HL-60 (cell line): ENCODE measurements at regions not wholly inside any gene's neighbourhood (a gene's known extent, or its start where the extent isn't known, plus 50 kb on each side); places are given as distances from the start of the nearest gene placed in this dataset.

ENCODE experiments used
- DNase-seq, 2 experiments: peaks; one replicate each; pipeline ENCODE4 v3.0.0-alpha.2; 2010 to 2020; ENCODE audit warnings: low read depth in 1 of 2, low spot score in 1 of 2
- H3K27ac ChIP-seq: fragments of 250-450 bp; sonication (Bioruptor Pico); replicated peaks from 2 replicates; pipeline ENCODE4 v1.5.1; 2020; ENCODE audit warnings: mild to moderate bottlenecking, moderate library complexity
- H3K27me3 ChIP-seq: fragments of 250-450 bp; sonication (Bioruptor Pico); 2 replicates; pipeline ENCODE4 v1.5.1; 2021; ENCODE audit warnings: mild to moderate bottlenecking, moderate library complexity; ENCODE audit not compliant: insufficient read depth, poor library complexity, severe bottlenecking
- H3K4me3 ChIP-seq: replicated peaks from 2 replicates; pipeline ENCODE4 v1.5.1; 2011; ENCODE audit warnings: mild to moderate bottlenecking, control low read depth, low read length; ENCODE audit not compliant: insufficient read depth
- CTCF ChIP-seq: IDR thresholded peaks from one replicate; pipeline ENCODE4 v1.5.1; 2011; ENCODE audit warnings: low read length, control low read depth, inconsistent platforms; ENCODE audit not compliant: insufficient read depth
- GABPA ChIP-seq: IDR thresholded peaks from 2 replicates; pipeline ENCODE4 v1.6.1; 2012; ENCODE audit warnings: low read depth
- POLR2AphosphoS5 ChIP-seq: IDR thresholded peaks from 2 replicates; pipeline ENCODE4 v1.6.1; 2012; ENCODE audit warnings: low read depth
- REST ChIP-seq: IDR thresholded peaks from 2 replicates; pipeline ENCODE4 v1.6.1; 2012; ENCODE audit warnings: low read depth; ENCODE audit not compliant: insufficient replicate concordance
- SPI1 ChIP-seq: IDR thresholded peaks from 2 replicates; pipeline ENCODE4 v1.6.1; 2012; ENCODE audit warnings: low read depth, mild to moderate bottlenecking, borderline replicate concordance

DNA sequence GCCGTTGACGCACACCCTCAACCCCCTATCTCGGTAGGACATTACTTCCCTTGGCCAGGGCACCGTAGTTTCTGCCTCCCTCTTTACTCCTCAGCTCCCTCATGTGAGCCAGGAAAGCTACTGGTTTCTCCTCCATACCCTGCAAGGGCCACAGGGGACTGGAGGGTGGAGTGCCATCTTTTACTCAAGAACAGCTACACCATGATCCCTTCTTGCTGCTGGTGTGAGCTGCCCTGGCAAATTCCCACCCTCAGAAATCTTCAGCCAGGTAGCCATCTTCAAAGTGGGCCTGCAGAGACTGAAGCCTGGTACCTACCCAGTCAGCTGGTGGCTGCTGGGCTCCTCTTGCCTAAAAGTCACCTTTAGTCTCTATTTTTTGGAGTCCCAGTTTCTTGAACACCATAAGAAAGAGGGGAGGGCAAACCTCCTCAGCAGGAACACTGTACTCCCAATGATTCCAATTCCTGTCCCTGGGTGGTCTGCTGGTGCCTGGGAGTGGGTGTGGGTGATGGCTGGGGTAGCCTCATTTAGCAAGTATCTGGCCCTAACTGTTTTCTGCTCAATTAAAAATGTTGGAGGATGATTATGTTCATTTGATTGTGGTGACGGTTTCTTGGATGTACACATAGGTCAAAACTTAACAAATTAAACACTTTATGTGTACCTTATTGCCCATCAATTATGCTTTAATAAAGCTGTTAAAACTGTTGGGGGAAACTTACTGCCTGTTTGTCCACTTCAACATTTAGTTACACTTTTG, 105.0 kb upstream of the NPY start:
- Histone ChIP-seq H3K4me3 (no peak overlapping the region), H3K27me3 (no peaks in the 10 kb centered on the region), H3K27ac (no peak overlapping the region)
- no peak for DNase-seq
- no peak for TF ChIP-seq CTCF
- no peak for TF ChIP-seq REST
- no peak for TF ChIP-seq SPI1
- TF ChIP-seq POLR2AphosphoS5 = no peak
- TF ChIP-seq GABPA = no peak

DNA sequence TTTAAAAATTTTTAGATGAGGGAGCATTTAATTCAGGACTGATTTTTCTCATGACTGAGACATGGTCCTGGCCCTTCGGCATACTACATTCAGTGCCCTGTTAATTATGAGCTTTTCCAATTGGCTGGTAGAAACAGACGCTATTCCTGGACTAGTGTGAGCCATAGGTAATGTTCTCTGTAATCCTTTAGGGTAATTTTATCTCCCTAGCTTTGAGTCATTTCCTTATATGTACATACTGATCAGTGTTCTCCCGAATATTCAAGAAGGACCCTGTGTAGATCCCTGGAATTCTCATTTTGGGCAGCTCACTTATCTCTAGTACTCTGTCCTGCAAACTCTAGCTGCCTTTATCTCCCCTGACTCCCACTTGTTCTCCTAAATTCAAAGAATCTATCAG, 92.6 kb upstream of the NPY start:
- H3K27me3 ChIP-seq = no peaks in the 10 kb centered on the region
- no peak overlapping the region for H3K4me3 ChIP-seq

More for the DNA sequence above, 92.6 kb upstream of the NPY start:
- no peak for DNase-seq
- TF ChIP-seq SPI1 = no peak
- TF ChIP-seq POLR2AphosphoS5 = no peak
- no peak for TF ChIP-seq CTCF
- no peak for TF ChIP-seq REST
- no peak for TF ChIP-seq GABPA
- no peak overlapping the region for H3K27ac ChIP-seq
